Prostate gland (tissue), 2 donors: ENCODE measurements at regions not wholly inside any gene's neighbourhood (a gene's known extent, or its start where the extent isn't known, plus 50 kb on each side); places are given as distances from the start of the nearest gene placed in this dataset.

Source experiments
- CTCF ChIP-seq, 4 experiments: fragments of 200-600 bp in 2 of 4; fragments of 450-650 bp in 2 of 4; sonication (generic) in 2 of 4; IDR thresholded peaks; 1 replicate in 3 of 4; 2 replicates in 1 of 4; pipeline ENCODE4 v1.5.1; 2016 to 2019; ENCODE audit warnings: antibody characterized with exemption in 4 of 4, mild to moderate bottlenecking in 2 of 4, moderate library complexity in 2 of 4
- POLR2AphosphoS5 ChIP-seq: sonication (generic); formaldehyde crosslinking; IDR thresholded peaks from one replicate; pipeline ENCODE4 v1.6.1; 2017; ENCODE audit warnings: antibody characterized with exemption

GRCh38 chr4:20463176-20463430, 211.4 kb downstream of the SLIT2 start:
- TF ChIP-seq CTCF (IDR thresholded peaks at IDR 0.05) = no peak
- no peak for TF ChIP-seq POLR2AphosphoS5
